ENCODE measurements at regions not wholly inside any gene's neighbourhood (a gene's known extent, or its start where the extent isn't known, plus 50 kb on each side); places are given as distances from the start of the nearest gene placed in this dataset.

- Histone ChIP-seq H3K4me1 (ENCODE audit: insufficient read depth, low read length) (no peaks in the 10 kb centered on the region), H3K4me3 (ENCODE audit: low read length) (no peak overlapping the region), H3K79me2 (ENCODE audit: low read length) (no peaks in the 10 kb centered on the region), H3K36me3 (ENCODE audit: low read depth, low read length) (no peaks in the 10 kb centered on the region), H3K9ac (ENCODE audit: low read length) (no peak overlapping the region), H3F3A (ENCODE audit: low read length, unreplicated experiment) (no peaks in the 10 kb centered on the region), H3K9me3 (ENCODE audit: low read length) (no peaks in the 10 kb centered on the region), H3K27me3 (ENCODE audit: low read length) (no peaks in the 10 kb centered on the region), H2AFZ (ENCODE audit: low read length) (no peak overlapping the region), H3K9me2 (replicated peaks; ENCODE audit: low read length) (no peaks in the 10 kb centered on the region), H4K20me1 (ENCODE audit: low read length) (no peaks in the 10 kb centered on the region), H3K27ac (ENCODE audit: low read length) (no peak overlapping the region), H3K4me2 (ENCODE audit: low read length) (no peak overlapping the region)
- BruUV-seq (replicated peaks), result no TSS peak
- TF ChIP-seq EZH2 (IDR thresholded peaks at IDR 0.05; ENCODE audit: low read length, unreplicated experiment) (no peak), EZH2phosphoT487 (IDR thresholded peaks at IDR 0.05; ENCODE audit: borderline replicate concordance, low read length) (no peak), CTCF (conservative IDR thresholded peaks at IDR 0.05; ENCODE audit: low read depth, low read length) (no peak)
- DNase-seq (no peak), ATAC-seq (no peak)
- intact Hi-C loops (cut with micrococcal nuclease), result no loop called here
- POLR2A ChIA-PET (ENCODE audit: unreplicated experiment), result no interaction called here
- CTCF ChIA-PET, result no interaction called here
Observed at GRCh38 chr17:70320673-70321345, 151.5 kb downstream of the KCNJ2 start.

GRCh38 chr17:70321352-70321751 is 152.0 kb downstream of the KCNJ2 start:
- ATAC-seq, result no peak
- H3K79me2 ChIP-seq (ENCODE audit: low read length), result no peaks in the 10 kb centered on the region
- H3K4me2 ChIP-seq (ENCODE audit: low read length), result no peak overlapping the region
- H3K4me3 ChIP-seq (ENCODE audit: low read length), result no peak overlapping the region
- no peak for DNase-seq
- CTCF ChIA-PET, result no interaction called here
- no peaks in the 10 kb centered on the region for H3K9me3 ChIP-seq (ENCODE audit: low read length)
- H2AFZ ChIP-seq (ENCODE audit: low read length), result no peak overlapping the region
- POLR2A ChIA-PET (ENCODE audit: unreplicated experiment), result no interaction called here
- intact Hi-C loops (cut with micrococcal nuclease), result no loop called here
- H3F3A ChIP-seq (ENCODE audit: low read length, unreplicated experiment), result no peaks in the 10 kb centered on the region
- H3K4me1 ChIP-seq (ENCODE audit: insufficient read depth, low read length), result no peaks in the 10 kb centered on the region
- TF ChIP-seq EZH2phosphoT487 (IDR thresholded peaks at IDR 0.05; ENCODE audit: borderline replicate concordance, low read length) (no peak), EZH2 (IDR thresholded peaks at IDR 0.05; ENCODE audit: low read length, unreplicated experiment) (no peak), CTCF (conservative IDR thresholded peaks at IDR 0.05; ENCODE audit: low read depth, low read length) (no peak)
- no peaks in the 10 kb centered on the region for H3K9me2 ChIP-seq (replicated peaks; ENCODE audit: low read length)
- no TSS peak for BruUV-seq (replicated peaks)
- H3K36me3 ChIP-seq (ENCODE audit: low read depth, low read length), result no peaks in the 10 kb centered on the region
- no peak overlapping the region for H3K9ac ChIP-seq (ENCODE audit: low read length)
- H4K20me1 ChIP-seq (ENCODE audit: low read length), result no peaks in the 10 kb centered on the region
- H3K27me3 ChIP-seq (ENCODE audit: low read length), result no peaks in the 10 kb centered on the region
- H3K27ac ChIP-seq (ENCODE audit: low read length), result no peak overlapping the region

DNA sequence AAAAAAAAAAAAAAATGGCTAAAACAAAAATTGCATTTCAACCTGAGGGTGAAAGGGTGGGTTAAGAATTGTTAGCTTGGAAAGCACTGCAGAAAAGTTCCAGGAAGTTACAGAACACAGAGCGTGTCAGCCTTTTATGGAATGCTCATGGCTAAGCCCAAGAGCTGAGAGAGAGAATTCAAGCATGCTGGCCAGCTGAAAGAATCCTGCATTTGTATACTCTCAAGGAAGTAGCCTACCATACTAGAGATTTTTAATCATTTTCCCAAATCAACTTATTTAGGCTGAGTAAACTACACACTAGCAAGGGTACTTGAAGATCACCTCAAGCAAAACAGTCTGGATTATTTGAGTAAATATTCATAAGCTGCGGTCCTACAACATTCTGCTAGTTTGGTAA is 153.9 kb downstream of the KCNJ2 start:
- Histone ChIP-seq H3K9ac (ENCODE audit: low read length) (no peak overlapping the region), H3K36me3 (ENCODE audit: low read depth, low read length) (no peaks in the 10 kb centered on the region), H3K27ac (ENCODE audit: low read length) (no peak overlapping the region), H3K79me2 (ENCODE audit: low read length) (no peaks in the 10 kb centered on the region), H3K9me3 (ENCODE audit: low read length) (no peaks in the 10 kb centered on the region), H3K4me3 (ENCODE audit: low read length) (no peak overlapping the region), H3K4me1 (ENCODE audit: insufficient read depth, low read length) (no peaks in the 10 kb centered on the region), H4K20me1 (ENCODE audit: low read length) (no peaks in the 10 kb centered on the region), H2AFZ (ENCODE audit: low read length) (no peak overlapping the region), H3K27me3 (ENCODE audit: low read length) (no peaks in the 10 kb centered on the region), H3K9me2 (replicated peaks; ENCODE audit: low read length) (no peaks in the 10 kb centered on the region), H3K4me2 (ENCODE audit: low read length) (no peak overlapping the region), H3F3A (ENCODE audit: low read length, unreplicated experiment) (no peaks in the 10 kb centered on the region)
- DNase-seq (no peak), ATAC-seq (no peak)
- no TSS peak for BruUV-seq (replicated peaks)
- intact Hi-C loops (cut with micrococcal nuclease), result no loop called here
- POLR2A ChIA-PET (ENCODE audit: unreplicated experiment), result no interaction called here
- CTCF ChIA-PET, result no interaction called here
- TF ChIP-seq EZH2phosphoT487 (IDR thresholded peaks at IDR 0.05; ENCODE audit: borderline replicate concordance, low read length) (no peak), EZH2 (IDR thresholded peaks at IDR 0.05; ENCODE audit: low read length, unreplicated experiment) (no peak), CTCF (conservative IDR thresholded peaks at IDR 0.05; ENCODE audit: low read depth, low read length) (no peak)
